ENCODE measurements at regions not wholly inside any gene's neighbourhood (a gene's known extent, or its start where the extent isn't known, plus 50 kb on each side); places are given as distances from the start of the nearest gene placed in this dataset.

DNA sequence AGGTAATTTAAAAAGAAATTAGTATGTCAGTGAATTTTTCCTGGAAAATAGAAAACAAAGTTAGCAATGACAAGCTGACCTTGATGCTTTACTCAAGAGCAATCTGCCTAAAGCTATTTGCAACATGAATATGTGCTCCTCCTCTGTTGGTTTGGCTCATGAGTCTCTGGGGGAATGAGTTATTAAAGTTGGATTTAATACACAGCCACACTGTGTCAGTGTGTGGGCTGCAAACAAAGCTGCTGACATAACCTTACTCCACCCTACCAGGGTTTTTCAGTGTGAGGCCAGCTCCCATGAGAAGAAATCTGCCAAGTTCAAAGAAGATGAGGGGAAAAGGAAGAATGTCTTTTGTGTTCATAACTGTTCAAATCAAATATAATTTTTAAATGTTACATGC is 280.5 kb downstream of the TLL1 start:
- DNase-seq (ENCODE audit: low read depth, low spot score) = no peak

DNA sequence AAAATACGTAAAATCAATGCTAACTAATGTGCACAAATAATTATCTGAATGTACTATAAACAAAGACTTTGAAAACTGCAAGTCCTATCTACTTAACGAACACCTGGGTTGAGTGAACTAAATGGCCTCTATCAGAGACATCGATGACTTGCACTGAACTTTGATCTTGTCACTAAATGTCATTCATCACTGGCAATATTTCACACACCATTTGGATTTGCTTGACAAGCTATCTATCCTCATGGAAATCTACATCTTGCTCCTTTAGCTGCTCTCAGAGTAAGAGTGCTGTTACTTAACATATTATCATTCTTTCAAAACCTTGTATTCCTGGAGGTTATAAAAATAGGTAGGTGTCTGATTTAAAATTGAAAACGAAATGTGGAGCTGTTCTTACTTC is 289.3 kb downstream of the TLL1 start:
- in situ Hi-C loops (cut with HindIII; ENCODE audit: low sequenced_read_pairs) = no loop called here
- TF ChIP-seq, protein P1, sequence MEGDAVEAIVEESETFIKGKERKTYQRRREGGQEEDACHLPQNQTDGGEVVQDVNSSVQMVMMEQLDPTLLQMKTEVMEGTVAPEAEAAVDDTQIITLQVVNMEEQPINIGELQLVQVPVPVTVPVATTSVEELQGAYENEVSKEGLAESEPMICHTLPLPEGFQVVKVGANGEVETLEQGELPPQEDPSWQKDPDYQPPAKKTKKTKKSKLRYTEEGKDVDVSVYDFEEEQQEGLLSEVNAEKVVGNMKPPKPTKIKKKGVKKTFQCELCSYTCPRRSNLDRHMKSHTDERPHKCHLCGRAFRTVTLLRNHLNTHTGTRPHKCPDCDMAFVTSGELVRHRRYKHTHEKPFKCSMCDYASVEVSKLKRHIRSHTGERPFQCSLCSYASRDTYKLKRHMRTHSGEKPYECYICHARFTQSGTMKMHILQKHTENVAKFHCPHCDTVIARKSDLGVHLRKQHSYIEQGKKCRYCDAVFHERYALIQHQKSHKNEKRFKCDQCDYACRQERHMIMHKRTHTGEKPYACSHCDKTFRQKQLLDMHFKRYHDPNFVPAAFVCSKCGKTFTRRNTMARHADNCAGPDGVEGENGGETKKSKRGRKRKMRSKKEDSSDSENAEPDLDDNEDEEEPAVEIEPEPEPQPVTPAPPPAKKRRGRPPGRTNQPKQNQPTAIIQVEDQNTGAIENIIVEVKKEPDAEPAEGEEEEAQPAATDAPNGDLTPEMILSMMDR (IDR thresholded peaks at IDR 0.05; ENCODE audit: low read depth, low read length) = no peak

More for the DNA sequence above, 280.5 kb downstream of the TLL1 start:
- H3K4me3 ChIP-seq (ENCODE audit: low read depth, low read length) = no peak overlapping the region
- TF ChIP-seq, protein P1 (IDR thresholded peaks at IDR 0.05; ENCODE audit: low read depth, low read length) = no peak
- in situ Hi-C loops (cut with HindIII; ENCODE audit: low sequenced_read_pairs) = no loop called here

DNA sequence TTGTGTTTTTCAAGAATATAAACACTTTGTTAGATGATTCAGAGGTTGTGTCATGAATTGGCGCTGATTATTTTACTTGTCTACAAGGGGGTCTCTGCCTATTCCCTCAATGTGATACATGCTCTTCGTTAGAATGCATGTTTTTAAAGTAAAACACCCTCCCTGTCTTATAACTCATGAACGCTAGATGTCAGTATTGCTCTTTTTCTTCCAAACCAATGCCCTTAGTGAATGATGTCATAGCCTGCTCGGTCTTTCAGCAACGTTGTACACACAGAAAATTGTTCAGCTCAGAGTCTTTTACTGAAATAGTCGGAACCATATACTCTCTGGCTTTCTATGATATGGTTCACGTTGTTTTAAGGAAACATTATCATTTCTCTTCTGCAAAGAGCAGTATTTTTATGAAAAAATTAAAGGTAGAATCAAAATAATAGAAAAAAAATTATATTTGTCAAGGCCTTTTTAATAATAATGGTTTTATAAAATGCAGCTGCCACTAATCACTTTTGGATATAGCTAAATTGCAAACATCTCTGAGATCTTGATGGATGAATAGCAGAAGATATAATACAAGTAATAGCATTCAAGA is 292.9 kb downstream of the TLL1 start:
- TF ChIP-seq, protein P1 (IDR thresholded peaks at IDR 0.05; ENCODE audit: low read depth, low read length) = peak; percentile 67
- in situ Hi-C loops (cut with HindIII; ENCODE audit: low sequenced_read_pairs) = no loop called here
- peak; percentile 84 for DNase-seq (ENCODE audit: low read depth, low spot score)
- H3K4me3 ChIP-seq (ENCODE audit: low read depth, low read length) = no peak overlapping the region

More for the DNA sequence above, 289.3 kb downstream of the TLL1 start:
- DNase-seq (ENCODE audit: low read depth, low spot score) = no peak
- no peak overlapping the region for H3K4me3 ChIP-seq (ENCODE audit: low read depth, low read length)

DNA sequence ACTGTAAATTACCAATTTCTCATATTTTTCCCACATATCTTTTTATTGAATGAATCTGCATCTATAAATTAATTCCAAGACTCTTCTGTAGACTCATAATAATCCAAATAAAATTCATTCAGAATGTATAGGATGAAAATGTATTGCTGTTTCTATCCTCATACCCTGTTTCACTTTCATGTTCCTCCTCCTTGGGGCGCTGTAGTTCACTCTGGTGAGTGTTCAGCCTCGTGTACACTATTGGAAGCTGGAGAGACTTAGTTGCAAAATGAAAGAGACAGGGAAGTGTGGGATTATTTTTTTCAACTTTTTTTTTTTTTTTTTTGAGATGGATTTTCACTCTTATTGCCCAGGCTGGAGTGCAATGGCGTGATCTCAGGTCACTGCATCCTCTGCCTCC is 296.1 kb downstream of the TLL1 start:
- in situ Hi-C loops (cut with HindIII; ENCODE audit: low sequenced_read_pairs) = no loop called here
- TF ChIP-seq, protein P1 (IDR thresholded peaks at IDR 0.05; ENCODE audit: low read depth, low read length) = peak; percentile 53
- no peak for DNase-seq (ENCODE audit: low read depth, low spot score)
- H3K4me3 ChIP-seq (ENCODE audit: low read depth, low read length) = no peak overlapping the region

DNA sequence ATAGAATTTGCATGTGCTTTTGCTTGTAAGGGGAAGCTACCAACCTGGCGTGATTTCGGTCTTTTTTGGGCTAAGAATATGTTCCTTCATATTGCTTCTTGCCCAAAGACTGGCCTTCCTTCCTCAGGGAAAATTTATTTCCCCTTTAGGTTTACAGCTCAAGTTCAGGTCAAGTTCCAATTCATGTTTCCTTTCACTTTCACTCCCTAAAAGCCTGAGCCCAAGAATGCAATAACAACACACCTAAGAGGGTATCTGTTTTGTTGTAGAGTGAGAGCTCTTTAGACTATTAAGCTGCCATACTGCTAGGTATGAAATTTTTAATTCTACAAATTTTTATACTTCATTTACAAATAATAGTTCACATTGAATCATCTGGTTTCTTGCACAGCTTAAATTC is 299.6 kb downstream of the TLL1 start:
- TF ChIP-seq, protein P1 (IDR thresholded peaks at IDR 0.05; ENCODE audit: low read depth, low read length) = no peak
- no peak for DNase-seq (ENCODE audit: low read depth, low spot score)
- in situ Hi-C loops (cut with HindIII; ENCODE audit: low sequenced_read_pairs) = no loop called here
- no peak overlapping the region for H3K4me3 ChIP-seq (ENCODE audit: low read depth, low read length)

- in situ Hi-C loops (cut with HindIII; ENCODE audit: low sequenced_read_pairs) = no loop called here
- TF ChIP-seq, protein P1 (IDR thresholded peaks at IDR 0.05; ENCODE audit: low read depth, low read length) = no peak
- peak; percentile 32 for DNase-seq (ENCODE audit: low read depth, low spot score)
These were observed 301.9 kb downstream of the TLL1 start for GRCh38 chr4:166174717-166175490.

More at GRCh38 chr4:166174717-166175490, 301.9 kb downstream of the TLL1 start:
- no peak overlapping the region for H3K4me3 ChIP-seq (ENCODE audit: low read depth, low read length)
